ENCODE measurements at regions not wholly inside any gene's neighbourhood (a gene's known extent, or its start where the extent isn't known, plus 50 kb on each side); places are given as distances from the start of the nearest gene placed in this dataset.

GRCh38 chr2:3079466-3079865 lies 298.2 kb downstream of the EIPR1 start:
- no peak overlapping the region for H3K4me3 ChIP-seq (ENCODE audit: insufficient read length, low read depth)
- no peak for TF ChIP-seq YY1 (IDR thresholded peaks at IDR 0.05; ENCODE audit: insufficient read depth, insufficient read length)
- no peak for TF ChIP-seq SUZ12 (IDR thresholded peaks at IDR 0.05; ENCODE audit: extremely low read depth, insufficient read depth, insufficient read length)
- TF ChIP-seq ZNF274 (IDR thresholded peaks at IDR 0.05; ENCODE audit: low read depth, low read length): no peak
- no peaks in the 10 kb centered on the region for H3K36me3 ChIP-seq (ENCODE audit: insufficient read depth, insufficient read length, low read length)
- H3K9me3 ChIP-seq (ENCODE audit: insufficient read depth, low read length): no peaks in the 10 kb centered on the region
- H3K27me3 ChIP-seq (ENCODE audit: insufficient read depth, insufficient read length): no peaks in the 10 kb centered on the region
- no peak overlapping the region for H3K9ac ChIP-seq (ENCODE audit: insufficient read length, low read depth)
- DNase-seq (ENCODE audit: low read depth, low spot score): no peak
- H3K4me1 ChIP-seq (ENCODE audit: insufficient read depth, insufficient read length): no peaks in the 10 kb centered on the region

- Histone ChIP-seq H3K27me3 (ENCODE audit: insufficient read depth, insufficient read length) (no peaks in the 10 kb centered on the region), H3K4me3 (ENCODE audit: insufficient read length, low read depth) (no peak overlapping the region), H3K4me1 (ENCODE audit: insufficient read depth, insufficient read length) (no peaks in the 10 kb centered on the region), H3K36me3 (ENCODE audit: insufficient read depth, insufficient read length, low read length) (no peaks in the 10 kb centered on the region), H3K9me3 (ENCODE audit: insufficient read depth, low read length) (no peaks in the 10 kb centered on the region), H3K9ac (ENCODE audit: insufficient read length, low read depth) (no peak overlapping the region)
- DNase-seq (ENCODE audit: low read depth, low spot score): no peak
- no peak for TF ChIP-seq ZNF274 (IDR thresholded peaks at IDR 0.05; ENCODE audit: low read depth, low read length)
- TF ChIP-seq SUZ12 (IDR thresholded peaks at IDR 0.05; ENCODE audit: extremely low read depth, insufficient read depth, insufficient read length): no peak
- no peak for TF ChIP-seq YY1 (IDR thresholded peaks at IDR 0.05; ENCODE audit: insufficient read depth, insufficient read length)
These were observed 298.9 kb downstream of the EIPR1 start for GRCh38 chr2:3078684-3079083.

- Histone ChIP-seq H3K36me3 (ENCODE audit: insufficient read depth, insufficient read length, low read length) (no peaks in the 10 kb centered on the region), H3K27me3 (ENCODE audit: insufficient read depth, insufficient read length) (no peaks in the 10 kb centered on the region), H3K9ac (ENCODE audit: insufficient read length, low read depth) (no peak overlapping the region), H3K4me1 (ENCODE audit: insufficient read depth, insufficient read length) (no peaks in the 10 kb centered on the region), H3K4me3 (ENCODE audit: insufficient read length, low read depth) (no peak overlapping the region), H3K9me3 (ENCODE audit: insufficient read depth, low read length) (no peaks in the 10 kb centered on the region)
- TF ChIP-seq SUZ12 (IDR thresholded peaks at IDR 0.05; ENCODE audit: extremely low read depth, insufficient read depth, insufficient read length) (no peak), ZNF274 (IDR thresholded peaks at IDR 0.05; ENCODE audit: low read depth, low read length) (no peak)
- DNase-seq (ENCODE audit: low read depth, low spot score): no peak
These were observed 300.6 kb downstream of the EIPR1 start for GRCh38 chr2:3076848-3077642.

- Histone ChIP-seq H3K9me3 (ENCODE audit: insufficient read depth, low read length) (no peaks in the 10 kb centered on the region), H3K27me3 (ENCODE audit: insufficient read depth, insufficient read length) (no peaks in the 10 kb centered on the region), H3K4me1 (ENCODE audit: insufficient read depth, insufficient read length) (no peaks in the 10 kb centered on the region), H3K36me3 (ENCODE audit: insufficient read depth, insufficient read length, low read length) (no peaks in the 10 kb centered on the region), H3K9ac (ENCODE audit: insufficient read length, low read depth) (no peak overlapping the region), H3K4me3 (ENCODE audit: insufficient read length, low read depth) (no peak overlapping the region)
- no peak for DNase-seq (ENCODE audit: low read depth, low spot score)
- TF ChIP-seq ZNF274 (IDR thresholded peaks at IDR 0.05; ENCODE audit: low read depth, low read length) (no peak), YY1 (IDR thresholded peaks at IDR 0.05; ENCODE audit: insufficient read depth, insufficient read length) (no peak), SUZ12 (IDR thresholded peaks at IDR 0.05; ENCODE audit: extremely low read depth, insufficient read depth, insufficient read length) (no peak)
These were observed 301.7 kb downstream of the EIPR1 start for GRCh38 chr2:3075991-3076340.

GRCh38 chr2:3075316-3075990 lies 302.2 kb downstream of the EIPR1 start:
- Histone ChIP-seq H3K4me3 (ENCODE audit: insufficient read length, low read depth) (no peak overlapping the region), H3K9ac (ENCODE audit: insufficient read length, low read depth) (no peak overlapping the region), H3K36me3 (ENCODE audit: insufficient read depth, insufficient read length, low read length) (no peaks in the 10 kb centered on the region), H3K9me3 (ENCODE audit: insufficient read depth, low read length) (no peaks in the 10 kb centered on the region), H3K4me1 (ENCODE audit: insufficient read depth, insufficient read length) (no peaks in the 10 kb centered on the region), H3K27me3 (ENCODE audit: insufficient read depth, insufficient read length) (no peaks in the 10 kb centered on the region)
- no peak for DNase-seq (ENCODE audit: low read depth, low spot score)
- TF ChIP-seq YY1 (IDR thresholded peaks at IDR 0.05; ENCODE audit: insufficient read depth, insufficient read length): no peak
- TF ChIP-seq SUZ12 (IDR thresholded peaks at IDR 0.05; ENCODE audit: extremely low read depth, insufficient read depth, insufficient read length): no peak
- TF ChIP-seq ZNF274 (IDR thresholded peaks at IDR 0.05; ENCODE audit: low read depth, low read length): no peak

GRCh38 chr2:3073704-3074103 lies 303.9 kb downstream of the EIPR1 start:
- Histone ChIP-seq H3K4me1 (ENCODE audit: insufficient read depth, insufficient read length) (no peaks in the 10 kb centered on the region), H3K4me3 (ENCODE audit: insufficient read length, low read depth) (no peak overlapping the region), H3K9ac (ENCODE audit: insufficient read length, low read depth) (no peak overlapping the region), H3K27me3 (ENCODE audit: insufficient read depth, insufficient read length) (no peaks in the 10 kb centered on the region), H3K9me3 (ENCODE audit: insufficient read depth, low read length) (no peaks in the 10 kb centered on the region), H3K36me3 (ENCODE audit: insufficient read depth, insufficient read length, low read length) (no peaks in the 10 kb centered on the region)
- no peak for DNase-seq (ENCODE audit: low read depth, low spot score)
- TF ChIP-seq YY1 (IDR thresholded peaks at IDR 0.05; ENCODE audit: insufficient read depth, insufficient read length) (no peak), SUZ12 (IDR thresholded peaks at IDR 0.05; ENCODE audit: extremely low read depth, insufficient read depth, insufficient read length) (no peak), ZNF274 (IDR thresholded peaks at IDR 0.05; ENCODE audit: low read depth, low read length) (no peak)

GRCh38 chr2:3073041-3073595 lies 304.5 kb downstream of the EIPR1 start:
- TF ChIP-seq ZNF274 (IDR thresholded peaks at IDR 0.05; ENCODE audit: low read depth, low read length): no peak
- no peak for TF ChIP-seq SUZ12 (IDR thresholded peaks at IDR 0.05; ENCODE audit: extremely low read depth, insufficient read depth, insufficient read length)
- no peak for TF ChIP-seq YY1 (IDR thresholded peaks at IDR 0.05; ENCODE audit: insufficient read depth, insufficient read length)
- no peak for DNase-seq (ENCODE audit: low read depth, low spot score)
- no peaks in the 10 kb centered on the region for H3K27me3 ChIP-seq (ENCODE audit: insufficient read depth, insufficient read length)

More at GRCh38 chr2:3073041-3073595, 304.5 kb downstream of the EIPR1 start:
- Histone ChIP-seq H3K36me3 (ENCODE audit: insufficient read depth, insufficient read length, low read length) (no peaks in the 10 kb centered on the region), H3K4me1 (ENCODE audit: insufficient read depth, insufficient read length) (no peaks in the 10 kb centered on the region), H3K4me3 (ENCODE audit: insufficient read length, low read depth) (no peak overlapping the region), H3K9me3 (ENCODE audit: insufficient read depth, low read length) (no peaks in the 10 kb centered on the region), H3K9ac (ENCODE audit: insufficient read length, low read depth) (no peak overlapping the region)

All from NT2/D1 (cell line).